ENCODE measurements at regions not wholly inside any gene's neighbourhood (a gene's known extent, or its start where the extent isn't known, plus 50 kb on each side); places are given as distances from the start of the nearest gene placed in this dataset.

DNA sequence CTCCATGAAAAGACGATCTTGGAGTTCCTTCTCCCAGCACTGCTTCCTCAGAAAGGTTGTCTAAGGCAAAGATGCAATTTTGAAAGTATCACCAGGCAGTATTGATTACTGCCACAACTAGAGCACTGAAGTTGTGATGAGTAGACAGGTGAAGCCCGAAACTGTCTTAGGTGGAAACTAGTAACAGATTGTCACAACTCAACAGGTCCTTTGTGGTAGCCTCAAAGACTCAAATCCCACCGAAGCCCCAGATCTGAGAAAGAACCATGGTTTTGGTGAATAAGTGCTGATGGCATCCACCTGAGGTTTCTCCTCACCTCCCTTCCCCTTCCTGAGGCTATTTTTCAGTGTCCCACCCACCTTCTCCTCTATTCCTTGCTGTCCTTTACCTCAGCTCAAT lies 248.0 kb downstream of the DSEL start:
- H3K27ac ChIP-seq, result no peak overlapping the region
- no peaks in the 10 kb centered on the region for H3K27me3 ChIP-seq (ENCODE audit: insufficient read depth, low read depth)
- H3K4me1 ChIP-seq (ENCODE audit: low read depth, poor library complexity, severe bottlenecking), result peaks cover 8% of the 10 kb centered on the region

DNA sequence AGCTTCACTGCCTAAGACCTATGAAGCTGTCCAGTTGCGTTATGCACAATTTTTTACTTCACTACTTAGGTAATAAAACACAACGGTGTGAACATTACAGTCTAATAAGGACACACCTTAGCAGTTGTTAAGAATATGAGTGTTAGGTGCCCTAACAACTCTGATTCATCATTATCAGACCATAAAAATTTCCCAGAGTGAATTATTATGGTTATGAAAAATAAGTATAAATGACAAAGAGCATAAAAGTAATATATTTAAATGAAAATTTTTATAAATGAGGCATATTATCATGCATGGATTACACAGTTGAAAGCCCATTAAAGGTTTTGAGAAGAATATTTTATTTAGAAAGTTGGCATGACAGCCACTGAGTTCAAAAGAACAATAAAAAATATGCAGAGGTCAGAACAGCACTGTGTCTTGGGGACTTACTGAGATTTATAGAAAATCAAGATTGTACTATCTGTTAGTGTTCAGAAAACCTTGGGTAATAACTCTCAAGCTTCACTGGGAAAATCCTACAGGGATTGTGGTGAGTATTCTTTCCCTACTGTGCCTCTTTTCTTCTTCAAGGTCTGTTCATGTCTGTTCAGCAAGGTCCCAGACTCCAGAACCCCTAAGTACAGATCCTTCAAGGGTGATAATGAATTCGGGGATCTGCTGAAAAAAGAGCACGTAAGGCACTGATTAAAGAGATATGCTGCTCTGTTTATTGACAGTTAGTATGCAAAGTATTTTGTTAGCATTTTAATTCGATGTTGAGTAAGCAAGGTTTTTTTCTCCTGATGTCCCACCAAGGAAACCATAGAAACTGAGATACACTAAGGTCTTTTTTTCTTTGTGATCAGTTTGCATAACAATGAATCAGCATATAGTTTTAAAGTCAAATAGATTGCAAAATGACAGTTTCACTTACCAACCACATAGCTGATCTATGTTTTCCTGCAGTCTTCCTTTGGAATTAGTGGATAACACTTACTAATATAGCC lies 250.0 kb downstream of the DSEL start:
- Histone ChIP-seq H3K4me3 (IDR thresholded peaks at IDR 0.05; ENCODE audit: insufficient read depth, low read depth, low read length) (no peak overlapping the region), H3K4me2 (no peak overlapping the region), H3K4me1 (ENCODE audit: low read depth, poor library complexity, severe bottlenecking) (peaks cover 24% of the 10 kb centered on the region), H3K79me2 (ENCODE audit: insufficient read depth, low read depth) (no peaks in the 10 kb centered on the region), H4K20me1 (ENCODE audit: insufficient read depth) (no peaks in the 10 kb centered on the region), H3K9ac (no peak overlapping the region), H3K27me3 (ENCODE audit: insufficient read depth, low read depth) (no peaks in the 10 kb centered on the region), H3K27ac (no peak overlapping the region), H3K36me3 (ENCODE audit: insufficient read depth) (no peaks in the 10 kb centered on the region), H2AFZ (ENCODE audit: low read depth) (no peak overlapping the region)
- TF ChIP-seq, protein P1, sequence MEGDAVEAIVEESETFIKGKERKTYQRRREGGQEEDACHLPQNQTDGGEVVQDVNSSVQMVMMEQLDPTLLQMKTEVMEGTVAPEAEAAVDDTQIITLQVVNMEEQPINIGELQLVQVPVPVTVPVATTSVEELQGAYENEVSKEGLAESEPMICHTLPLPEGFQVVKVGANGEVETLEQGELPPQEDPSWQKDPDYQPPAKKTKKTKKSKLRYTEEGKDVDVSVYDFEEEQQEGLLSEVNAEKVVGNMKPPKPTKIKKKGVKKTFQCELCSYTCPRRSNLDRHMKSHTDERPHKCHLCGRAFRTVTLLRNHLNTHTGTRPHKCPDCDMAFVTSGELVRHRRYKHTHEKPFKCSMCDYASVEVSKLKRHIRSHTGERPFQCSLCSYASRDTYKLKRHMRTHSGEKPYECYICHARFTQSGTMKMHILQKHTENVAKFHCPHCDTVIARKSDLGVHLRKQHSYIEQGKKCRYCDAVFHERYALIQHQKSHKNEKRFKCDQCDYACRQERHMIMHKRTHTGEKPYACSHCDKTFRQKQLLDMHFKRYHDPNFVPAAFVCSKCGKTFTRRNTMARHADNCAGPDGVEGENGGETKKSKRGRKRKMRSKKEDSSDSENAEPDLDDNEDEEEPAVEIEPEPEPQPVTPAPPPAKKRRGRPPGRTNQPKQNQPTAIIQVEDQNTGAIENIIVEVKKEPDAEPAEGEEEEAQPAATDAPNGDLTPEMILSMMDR (conservative IDR thresholded peaks at IDR 0.05; ENCODE audit: low read depth, low read length), result no peak

More for the DNA sequence above, 248.0 kb downstream of the DSEL start:
- Histone ChIP-seq H3K4me2 (no peak overlapping the region), H3K4me3 (IDR thresholded peaks at IDR 0.05; ENCODE audit: insufficient read depth, low read depth, low read length) (no peak overlapping the region), H3K36me3 (ENCODE audit: insufficient read depth) (no peaks in the 10 kb centered on the region), H3K79me2 (ENCODE audit: insufficient read depth, low read depth) (no peaks in the 10 kb centered on the region), H4K20me1 (ENCODE audit: insufficient read depth) (no peaks in the 10 kb centered on the region), H3K9ac (no peak overlapping the region), H2AFZ (ENCODE audit: low read depth) (no peak overlapping the region)
- TF ChIP-seq, protein P1 (conservative IDR thresholded peaks at IDR 0.05; ENCODE audit: low read depth, low read length), result no peak

DNA sequence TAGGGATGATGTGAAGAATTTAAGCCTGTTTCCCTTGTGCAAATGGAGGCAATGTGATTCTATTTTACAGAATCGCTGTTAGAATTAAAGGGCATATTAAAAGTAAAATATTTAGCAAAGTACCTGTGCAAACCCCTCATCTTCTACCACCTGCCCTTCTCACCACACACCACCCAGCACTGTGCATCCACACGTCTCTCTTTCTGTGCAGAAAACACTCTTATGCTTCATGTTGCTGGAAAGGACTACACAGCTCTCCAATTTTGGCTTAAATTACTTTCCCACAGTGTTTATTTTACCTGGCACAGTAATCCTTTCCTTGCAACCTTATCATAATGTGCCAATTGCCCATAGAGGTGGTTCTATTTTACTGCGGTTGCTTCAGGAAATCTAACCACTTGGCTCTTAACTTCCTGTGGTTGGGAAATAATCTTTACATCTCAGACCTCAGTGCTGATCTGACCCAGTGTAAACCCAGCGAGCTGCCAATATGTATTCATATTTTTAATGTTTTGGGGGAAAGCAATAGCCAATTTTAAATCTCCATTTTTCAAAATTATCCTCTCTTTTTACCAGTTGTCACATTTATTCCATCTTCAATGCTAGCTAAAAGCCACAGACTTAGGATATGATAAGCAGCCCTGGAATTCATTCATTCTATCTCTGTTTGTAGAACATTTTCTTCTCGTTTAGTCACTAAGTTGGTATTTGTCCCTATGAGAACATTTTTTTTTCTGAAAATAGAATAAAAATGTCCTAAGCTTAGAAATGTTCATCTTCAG lies 250.9 kb downstream of the DSEL start:
- Histone ChIP-seq H2AFZ (ENCODE audit: low read depth) (no peak overlapping the region), H3K4me1 (ENCODE audit: low read depth, poor library complexity, severe bottlenecking) (peaks cover 33% of the 10 kb centered on the region), H4K20me1 (ENCODE audit: insufficient read depth) (no peaks in the 10 kb centered on the region), H3K27me3 (ENCODE audit: insufficient read depth, low read depth) (no peaks in the 10 kb centered on the region), H3K9ac (no peak overlapping the region), H3K4me2 (no peak overlapping the region), H3K4me3 (IDR thresholded peaks at IDR 0.05; ENCODE audit: insufficient read depth, low read depth, low read length) (no peak overlapping the region), H3K27ac (no peak overlapping the region), H3K79me2 (ENCODE audit: insufficient read depth, low read depth) (no peaks in the 10 kb centered on the region), H3K36me3 (ENCODE audit: insufficient read depth) (no peaks in the 10 kb centered on the region)
- TF ChIP-seq, protein P1 (conservative IDR thresholded peaks at IDR 0.05; ENCODE audit: low read depth, low read length), result no peak

DNA sequence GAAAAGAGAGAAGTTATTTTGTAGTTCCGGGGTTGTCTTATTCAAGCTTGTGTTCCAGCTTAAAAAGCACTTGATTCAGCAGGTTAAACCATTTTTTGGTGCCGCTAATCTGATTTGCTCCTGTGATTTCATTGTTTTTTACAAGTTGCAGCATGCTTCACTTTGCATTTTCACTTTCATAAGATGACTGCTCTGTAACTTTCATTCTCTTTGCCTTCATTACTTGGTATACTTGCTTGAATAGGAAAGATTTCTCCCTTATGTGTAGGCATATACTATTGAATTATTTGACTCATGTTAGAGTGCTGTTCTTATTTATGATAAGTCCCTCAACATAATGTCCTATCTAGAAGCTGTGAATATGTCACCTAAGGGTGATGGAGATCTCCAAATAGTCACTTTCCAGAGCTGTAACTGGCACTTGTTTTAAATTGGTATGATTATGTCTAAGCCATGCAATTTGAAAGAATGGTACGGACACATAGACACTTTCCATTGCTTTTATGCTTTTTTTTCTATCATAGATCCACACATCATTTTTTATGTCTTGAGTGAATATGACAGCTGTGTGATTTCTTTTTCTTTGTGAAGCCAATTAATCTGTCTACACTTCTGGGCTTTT lies 254.5 kb downstream of the DSEL start:
- Histone ChIP-seq H3K36me3 (ENCODE audit: insufficient read depth) (no peaks in the 10 kb centered on the region), H3K4me2 (peak overlapping the region; percentile 82), H3K4me3 (IDR thresholded peaks at IDR 0.05; ENCODE audit: insufficient read depth, low read depth, low read length) (no peak overlapping the region), H3K27ac (peak overlapping the region; percentile 69), H4K20me1 (ENCODE audit: insufficient read depth) (no peaks in the 10 kb centered on the region), H3K9ac (peak overlapping the region; percentile 20; the same call in 1 of the 2 replicates), H3K27me3 (ENCODE audit: insufficient read depth, low read depth) (no peaks in the 10 kb centered on the region), H2AFZ (ENCODE audit: low read depth) (peak overlapping the region; percentile 69), H3K79me2 (ENCODE audit: insufficient read depth, low read depth) (no peaks in the 10 kb centered on the region), H3K4me1 (ENCODE audit: low read depth, poor library complexity, severe bottlenecking) (peaks cover 31% of the 10 kb centered on the region)
- TF ChIP-seq, protein P1 (conservative IDR thresholded peaks at IDR 0.05; ENCODE audit: low read depth, low read length), result no peak
